A549 (cell line): ENCODE measurements at regions not wholly inside any gene's neighbourhood (a gene's known extent, or its start where the extent isn't known, plus 50 kb on each side); places are given as distances from the start of the nearest gene placed in this dataset.
"Not testable (repeated sequence)": the region's sequence is repeated elsewhere in the genome, so short reads cannot be mapped to it uniquely, and the experiment has no call there.

Experiments used
- ATAC-seq, 2 experiments: fragments of 200-7000 bp in 1 of 2; fragments of >200 bp in 1 of 2; cut with Nextera tagmentation in 1 of 2; cut with Tn5 transposase in 1 of 2; 3 replicates each; pipeline versions ENCODE4 v1.8.0 to v1.9.1; 2018 to 2020; ENCODE audit warnings: mild to moderate bottlenecking in 1 of 2, moderate library complexity in 1 of 2
- CTCF ChIA-PET: fragments of 300-600 bp; sonication (Branson Sonifier 250); formaldehyde crosslinking; extraction: SDS; loops from one replicate; lab custom pipeline; 2021; ENCODE audit warnings: antibody characterized with exemption, inconsistent platforms; lab: Yijun Ruan, JAX
- POLR2A ChIA-PET: fragments of 350-600 bp; formaldehyde crosslinking; extraction: SDS; loops from one replicate; lab custom pipeline; 2021; ENCODE audit warnings: antibody characterized with exemption, inconsistent platforms; lab: Yijun Ruan, JAX
- DNase-seq, 2 experiments: peaks; one replicate each; pipeline versions ENCODE4 v3.0.0 to v3.0.0-alpha.2; 2011 to 2016; ENCODE audit warnings: low read depth in 1 of 2, low spot score in 1 of 2
- FAIRE-seq: peaks from 2 replicates; lab custom pipeline; 2011; peaks lifted over from hg19 to GRCh38; lab: Jason Lieb, UNC
- H3K27ac ChIP-seq, 2 experiments: fragments of >200 bp; sonication (Bioruptor Twin); formaldehyde crosslinking; 3 replicates each; pipeline ENCODE4 v1.5.1; 2016 to 2017
- H3K4me1 ChIP-seq: fragments of >200 bp; sonication (Bioruptor Twin); formaldehyde crosslinking; 3 replicates; pipeline ENCODE4 v1.6.1; 2016
- H3K4me2 ChIP-seq: fragments of >200 bp; sonication (Bioruptor Twin); formaldehyde crosslinking; 3 replicates; pipeline ENCODE4 v1.6.1; 2016
- H3K4me3 ChIP-seq: fragments of >200 bp; sonication (Bioruptor Twin); formaldehyde crosslinking; 3 replicates; pipeline ENCODE4 v1.5.1; 2016
- H3K9me3 ChIP-seq: fragments of >200 bp; sonication (Bioruptor Twin); formaldehyde crosslinking; 3 replicates; pipeline ENCODE4 v1.6.1; 2016
- CHD4 ChIP-seq: fragments of 200-600 bp; sonication (generic); IDR thresholded peaks from 2 replicates; pipeline ENCODE4 v1.6.1; 2016; ENCODE audit warnings: antibody characterized with exemption, mild to moderate bottlenecking, borderline replicate concordance
- EP300 ChIP-seq, 2 experiments: fragments of >200 bp; sonication (Bioruptor Twin); formaldehyde crosslinking; IDR thresholded peaks; 2 replicates in 1 of 2; 3 replicates in 1 of 2; pipeline ENCODE4 v1.6.1; 2016 to 2017
- FOSB ChIP-seq: fragments of 250-450 bp; sonication (Bioruptor Pico); IDR thresholded peaks from 2 replicates; pipeline ENCODE4 v1.5.0; 2020; ENCODE audit warnings: mild to moderate bottlenecking, moderate library complexity
- FOXS1 ChIP-seq: fragments of 250-450 bp; sonication (Bioruptor Pico); IDR thresholded peaks from 2 replicates; pipeline ENCODE4 v1.5.0; 2020; ENCODE audit warnings: mild to moderate bottlenecking, moderate library complexity
- GATA3 ChIP-seq: IDR thresholded peaks from 2 replicates; pipeline ENCODE4 v1.6.1; 2012; ENCODE audit warnings: borderline replicate concordance
- HDAC2 ChIP-seq: fragments of 200-600 bp; sonication (generic); IDR thresholded peaks from 2 replicates; pipeline ENCODE4 v1.6.1; 2016
- HMGXB4 ChIP-seq: fragments of 250-450 bp; sonication (Bioruptor Pico); IDR thresholded peaks from 2 replicates; pipeline ENCODE4 v1.5.0; 2021; ENCODE audit warnings: mild to moderate bottlenecking, moderate library complexity, borderline replicate concordance
- HOXA7 ChIP-seq: fragments of 250-450 bp; sonication (Bioruptor Pico); IDR thresholded peaks from 2 replicates; pipeline ENCODE4 v1.5.0; 2020; ENCODE audit warnings: mild to moderate bottlenecking, moderate library complexity
- HOXB13 ChIP-seq: fragments of 250-450 bp; sonication (Bioruptor Pico); IDR thresholded peaks from 2 replicates; pipeline ENCODE4 v1.5.0; 2020; ENCODE audit warnings: low read depth, mild to moderate bottlenecking, moderate library complexity
- MYC ChIP-seq: IDR thresholded peaks from 2 replicates; pipeline ENCODE4 v1.6.1; 2012; ENCODE audit warnings: mild to moderate bottlenecking, inconsistent platforms, low read length, improper control_type of control experiment, borderline replicate concordance
- NFE2L2 ChIP-seq: fragments of 150-350 bp; conservative IDR thresholded peaks from 2 replicates; pipeline ENCODE4 v1.6.1; 2014; ENCODE audit warnings: low read length
- PBX3 ChIP-seq: IDR thresholded peaks from 2 replicates; pipeline ENCODE4 v1.6.1; 2012
- POLR2A ChIP-seq: IDR thresholded peaks from 2 replicates; pipeline ENCODE4 v1.6.1; 2012; ENCODE audit warnings: mild to moderate bottlenecking, low read length
- RAD21 ChIP-seq, 2 experiments: fragments of >200 bp in 1 of 2; sonication (Bioruptor Twin) in 1 of 2; formaldehyde crosslinking in 1 of 2; IDR thresholded peaks in 1 of 2; conservative IDR thresholded peaks in 1 of 2; 2 replicates in 1 of 2; 3 replicates in 1 of 2; pipeline ENCODE4 v1.6.1; 2012 to 2018; ENCODE audit warnings: inconsistent platforms in 1 of 2
- RARB ChIP-seq: fragments of 250-450 bp; sonication (Bioruptor Pico); IDR thresholded peaks from 2 replicates; pipeline ENCODE4 v1.8.0; 2021; ENCODE audit warnings: mild to moderate bottlenecking, moderate library complexity
- RCOR1 ChIP-seq: fragments of 150-350 bp; IDR thresholded peaks from 2 replicates; pipeline ENCODE4 v1.6.1; 2014; ENCODE audit warnings: antibody characterized with exemption, low read length, low read depth
- SMC3 ChIP-seq: fragments of >200 bp; sonication (Bioruptor Twin); formaldehyde crosslinking; IDR thresholded peaks from 3 replicates; pipeline ENCODE4 v1.6.1; 2018; ENCODE audit warnings: inconsistent platforms
- SREBF2 ChIP-seq: fragments of 450-650 bp; IDR thresholded peaks from 2 replicates; pipeline ENCODE4 v1.6.1; 2014; ENCODE audit warnings: mild to moderate bottlenecking, moderate library complexity
- TP53 ChIP-seq: fragments of 250-450 bp; sonication (Bioruptor Pico); IDR thresholded peaks from 2 replicates; pipeline ENCODE4 v1.5.0; 2021; ENCODE audit warnings: mild to moderate bottlenecking, moderate library complexity
- USF2 ChIP-seq: fragments of 450-650 bp; IDR thresholded peaks from 2 replicates; pipeline ENCODE4 v1.6.1; 2014; ENCODE audit warnings: antibody characterized with exemption
- ZC3H11A ChIP-seq: fragments of 450-650 bp; IDR thresholded peaks from 2 replicates; pipeline ENCODE4 v1.6.1; 2014; ENCODE audit warnings: antibody characterized with exemption, mild to moderate bottlenecking
- ZFP36 ChIP-seq: fragments of 450-650 bp; IDR thresholded peaks from 2 replicates; pipeline ENCODE4 v1.6.1; 2014; ENCODE audit warnings: borderline replicate concordance; ENCODE audit not compliant: partially characterized antibody
- ZSCAN20 ChIP-seq: fragments of 250-450 bp; sonication (Bioruptor Pico); IDR thresholded peaks from 2 replicates; pipeline ENCODE4 v1.8.0; 2022; ENCODE audit warnings: mild to moderate bottlenecking, moderate library complexity
- WGBS: methylation state at CpG from one replicate; pipeline ENCODE4 v1.1.6; 2017; ENCODE audit errors: missing lambda C conversion rate; 5-methylcytosine and 5-hydroxymethylcytosine counted together
- TF ChIP-seq, protein P1 (sequence below): fragments of >200 bp; sonication (Bioruptor Twin); formaldehyde crosslinking; IDR thresholded peaks from 2 replicates; pipeline ENCODE4 v1.6.1; 2016

GRCh38 chr7:80014511-80014910, 120.1 kb upstream of the GNAI1 start (continued):
- no peak for TF ChIP-seq FOXS1 (CRISPR knock-in tag)

DNA sequence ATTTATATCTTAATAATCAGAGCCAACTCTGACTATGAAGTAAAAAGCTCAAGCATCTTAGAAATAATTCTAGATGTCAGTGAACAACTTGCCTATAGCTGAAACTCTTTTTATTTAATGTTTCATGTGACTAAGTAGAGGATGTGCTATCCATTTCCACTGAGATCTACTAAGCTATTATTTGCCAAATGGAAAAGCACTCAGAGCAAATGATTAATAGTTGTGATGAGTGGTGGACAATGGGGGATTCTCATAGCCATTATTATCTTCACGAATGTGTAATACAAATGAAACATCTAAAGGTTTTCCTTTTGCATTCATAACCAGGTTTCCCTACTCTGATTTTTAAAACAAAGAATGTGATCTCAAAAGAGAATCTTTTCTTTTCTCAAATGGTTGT, 126.6 kb upstream of the GNAI1 start:
- Histone ChIP-seq H3K27ac (no peak overlapping the region), H3K9me3 (no peaks in the 10 kb centered on the region), H3K4me3 (no peak overlapping the region), H3K4me2 (no peak overlapping the region), H3K4me1 (no peaks in the 10 kb centered on the region)
- 68% methylated on average over 1 of the region's 1 CpG for WGBS
- DNase-seq (no peak), ATAC-seq (no peak), FAIRE-seq (no peak)
- TF ChIP-seq ZFP36, result no peak
- TF ChIP-seq USF2, result no peak
- no peak for TF ChIP-seq RAD21 (conservative IDR thresholded peaks at IDR 0.05 in 1 of 2, IDR thresholded peaks at IDR 0.05 in 1 of 2)
- TF ChIP-seq, protein P1, sequence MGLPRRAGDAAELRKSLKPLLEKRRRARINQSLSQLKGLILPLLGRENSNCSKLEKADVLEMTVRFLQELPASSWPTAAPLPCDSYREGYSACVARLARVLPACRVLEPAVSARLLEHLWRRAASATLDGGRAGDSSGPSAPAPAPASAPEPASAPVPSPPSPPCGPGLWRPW, result no peak
- TF ChIP-seq POLR2A, result no peak
- no peak for TF ChIP-seq RCOR1
- no peak for TF ChIP-seq HOXA7 (CRISPR knock-in tag)
- no peak for TF ChIP-seq CHD4
- no peak for TF ChIP-seq ZC3H11A
- ChIA-PET POLR2A (no interaction called here), CTCF (no interaction called here)

DNA sequence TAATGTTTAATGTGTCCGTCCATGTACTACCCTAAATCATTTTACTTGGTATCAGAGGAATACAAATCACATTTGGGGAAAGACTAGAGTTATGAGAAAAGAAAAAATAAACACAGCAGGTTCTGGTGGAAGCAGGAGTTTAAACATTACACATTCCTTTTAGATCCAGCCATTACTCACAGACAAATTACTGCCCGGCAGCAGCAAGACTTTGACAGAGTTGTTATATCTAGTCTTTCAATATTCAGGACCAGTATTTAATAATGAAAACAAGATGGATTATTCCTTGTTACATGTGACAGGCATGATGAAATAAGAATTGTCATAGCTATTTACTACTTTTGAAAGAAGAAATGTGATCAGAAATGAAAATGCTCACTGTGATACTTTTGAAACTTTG, 131.8 kb upstream of the GNAI1 start:
- H3K27ac ChIP-seq, result no peak overlapping the region
- ATAC-seq (no peak), DNase-seq (no peak), FAIRE-seq (no peak)
- no peak overlapping the region for H3K4me3 ChIP-seq
- 32% methylated on average over 2 of the region's 2 CpGs for WGBS
- ChIA-PET CTCF (interaction anchor here (2.2 kb wide), 1 partner anchor 17 kb away, joined by 5 read pairs; no protein-coding TSS in a partner anchor), POLR2A (no interaction called here)
- H3K4me2 ChIP-seq, result no peak overlapping the region
- H3K4me1 ChIP-seq, result no peaks in the 10 kb centered on the region
- no peaks in the 10 kb centered on the region for H3K9me3 ChIP-seq
- TF ChIP-seq RAD21 (conservative IDR thresholded peaks at IDR 0.05 in 1 of 2, IDR thresholded peaks at IDR 0.05 in 1 of 2) (no peak), PBX3 (no peak)

- ChIA-PET CTCF (no interaction called here), POLR2A (no interaction called here)
- FAIRE-seq (no peak), ATAC-seq (no peak)
- Histone ChIP-seq H3K4me2 (no peak overlapping the region), H3K4me3 (no peak overlapping the region), H3K27ac (no peak overlapping the region)
- TF ChIP-seq HOXB13 (CRISPR knock-in tag), result no peak
- no peak for TF ChIP-seq MYC
- TF ChIP-seq, all 56 proteins: peak for 0
- Histone ChIP-seq H3K4me1 (no peaks in the 10 kb centered on the region), H3K9me3 (no peaks in the 10 kb centered on the region)
- DNase-seq, result no peak
- WGBS, result 84% methylated on average over 1 of the region's 1 CpG
Observed at GRCh38 chr7:79998363-79998762, 136.3 kb upstream of the GNAI1 start.

DNA sequence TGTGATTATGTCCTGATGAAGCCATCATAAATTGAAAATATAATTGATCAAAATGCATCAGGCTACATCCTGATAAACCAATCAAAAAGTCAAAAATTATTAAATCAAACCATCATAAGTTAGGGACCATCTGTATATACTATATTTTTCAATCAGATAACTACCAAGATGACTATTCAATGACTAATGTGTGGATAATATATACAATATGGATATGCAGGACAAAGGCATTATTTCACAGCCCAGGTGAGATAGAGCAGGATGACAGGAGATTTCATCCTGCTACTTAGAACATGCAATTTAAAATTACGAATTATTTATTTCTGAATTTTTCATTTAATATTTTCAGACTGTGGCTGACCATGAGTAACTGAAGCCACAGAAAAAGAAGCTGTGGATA, 137.3 kb upstream of the GNAI1 start:
- POLR2A ChIA-PET, result no interaction called here
- ATAC-seq (no peak), DNase-seq (no peak)
- CTCF ChIA-PET, result no interaction called here
- Histone ChIP-seq H3K4me2 (no peak overlapping the region), H3K4me1 (no peaks in the 10 kb centered on the region), H3K9me3 (no peaks in the 10 kb centered on the region), H3K4me3 (no peak overlapping the region)
- TF ChIP-seq EP300 (IDR thresholded peaks at IDR 0.05) (no peak), USF2 (no peak), HDAC2 (no peak), FOSB (CRISPR knock-in tag) (no peak), TP53 (CRISPR knock-in tag) (no peak), ZSCAN20 (CRISPR knock-in tag) (no peak), RARB (CRISPR knock-in tag) (no peak), HOXA7 (CRISPR knock-in tag) (no peak), SREBF2 (no peak), HMGXB4 (CRISPR knock-in tag) (no peak), GATA3 (no peak), NFE2L2 (no peak), SMC3 (no peak)
- TF ChIP-seq, all 56 proteins: peak for 0
- FAIRE-seq, result no peak
- WGBS, result 70% methylated on average over 1 of the region's 1 CpG
- H3K27ac ChIP-seq, result no peak overlapping the region

- POLR2A ChIA-PET, H3K27ac ChIP-seq, H3K4me1 ChIP-seq, H3K9me3 ChIP-seq, FAIRE-seq, H3K4me3 ChIP-seq, DNase-seq, ATAC-seq, H3K4me2 ChIP-seq, CTCF ChIA-PET: not testable (repeated sequence)
- WGBS, result 78% methylated on average over 3 of the region's 3 CpGs
Observed at GRCh38 chr7:79995741-79996140, 138.9 kb upstream of the GNAI1 start.
